ENCODE measurements at regions not wholly inside any gene's neighbourhood (a gene's known extent, or its start where the extent isn't known, plus 50 kb on each side); places are given as distances from the start of the nearest gene placed in this dataset.

GRCh38 chr10:28199941-28200340 is 102.9 kb downstream of the MPP7 start:
- H3K9me3 ChIP-seq, result no peaks in the 10 kb centered on the region
- no peak for TF ChIP-seq POLR2A (IDR thresholded peaks at IDR 0.05)
- no peak for TF ChIP-seq CTCF (IDR thresholded peaks at IDR 0.05)
- no peaks in the 10 kb centered on the region for H3K36me3 ChIP-seq
- H3K4me1 ChIP-seq, result peaks cover 0 to 17% (median 0%) of the 10 kb centered on the region in 12 donors
- WGBS, 4 donors, result 79 to 86% (median 83%) methylated on average over 7 of the region's 7 CpGs
- H3K27ac ChIP-seq, result no peak overlapping the region
- intact Hi-C loops (cut with DNase I), result no loop called here
- no peak overlapping the region for H3K4me3 ChIP-seq
- ATAC-seq (no peak), DNase-seq (no peak)
- H3K27me3 ChIP-seq, result no peaks in the 10 kb centered on the region

GRCh38 chr10:28190196-28190595 is 112.7 kb downstream of the MPP7 start:
- Histone ChIP-seq H3K36me3 (no peaks in the 10 kb centered on the region), H3K27ac (no peak overlapping the region), H3K4me1 (no peaks in the 10 kb centered on the region), H3K4me3 (no peak overlapping the region), H3K27me3 (no peaks in the 10 kb centered on the region), H3K9me3 (no peaks in the 10 kb centered on the region)
- DNase-seq, result no peak
- ATAC-seq, result no peak
- intact Hi-C loops (cut with DNase I), result no loop called here
- 74 to 84% (median 80%) methylated on average over 3 of the region's 3 CpGs for WGBS, 4 donors
- TF ChIP-seq CTCF (IDR thresholded peaks at IDR 0.05) (no peak), POLR2A (IDR thresholded peaks at IDR 0.05) (no peak)

GRCh38 chr10:28188526-28188925 is 114.3 kb downstream of the MPP7 start:
- WGBS, 4 donors, result 92 to 98% (median 94%) methylated on average over 3 of the region's 3 CpGs
- no peaks in the 10 kb centered on the region for H3K36me3 ChIP-seq
- no peaks in the 10 kb centered on the region for H3K9me3 ChIP-seq
- H3K27ac ChIP-seq, result no peak overlapping the region
- no peak overlapping the region for H3K4me3 ChIP-seq
- ATAC-seq, result no peak
- no peaks in the 10 kb centered on the region for H3K4me1 ChIP-seq
- DNase-seq, result no peak
- intact Hi-C loops (cut with DNase I), result no loop called here
- no peaks in the 10 kb centered on the region for H3K27me3 ChIP-seq
- TF ChIP-seq CTCF (IDR thresholded peaks at IDR 0.05) (no peak), POLR2A (IDR thresholded peaks at IDR 0.05) (no peak)

- H3K27me3 ChIP-seq, result no peaks in the 10 kb centered on the region
- intact Hi-C loops (cut with DNase I), result no loop called here
- ATAC-seq (no peak), DNase-seq (no peak)
- no peaks in the 10 kb centered on the region for H3K4me1 ChIP-seq
- no peaks in the 10 kb centered on the region for H3K9me3 ChIP-seq
- 91 to 93% (median 91%) methylated on average over 10 of the region's 10 CpGs for WGBS, 4 donors
- TF ChIP-seq CTCF (IDR thresholded peaks at IDR 0.05) (no peak), POLR2A (IDR thresholded peaks at IDR 0.05) (no peak)
- no peaks in the 10 kb centered on the region for H3K36me3 ChIP-seq
- no peak overlapping the region for H3K27ac ChIP-seq
- H3K4me3 ChIP-seq, result no peak overlapping the region
Measured at GRCh38 chr10:28186887-28187578, 115.8 kb downstream of the MPP7 start.

Data from heart left ventricle (tissue), 16 donors.